Liver (tissue), 3 donors: ENCODE measurements at regions not wholly inside any gene's neighbourhood (a gene's known extent, or its start where the extent isn't known, plus 50 kb on each side); places are given as distances from the start of the nearest gene placed in this dataset.

ENCODE experiments used
- ATF3 ChIP-seq: IDR thresholded peaks from 2 replicates; pipeline ENCODE4 v1.6.1; 2016; ENCODE audit warnings: antibody characterized with exemption
- EGR1 ChIP-seq, 2 donors: IDR thresholded peaks; 2 replicates each; pipeline ENCODE4 v1.6.1; 2016 to 2018; ENCODE audit warnings: antibody characterized with exemption in 2 of 2, low read depth in 2 of 2
- FOXA2 ChIP-seq: IDR thresholded peaks from 2 replicates; pipeline ENCODE4 v1.6.1; 2016; ENCODE audit warnings: antibody characterized with exemption
- MAX ChIP-seq: IDR thresholded peaks from 2 replicates; pipeline ENCODE4 v1.6.1; 2016; ENCODE audit warnings: antibody characterized with exemption
- NR2F2 ChIP-seq: IDR thresholded peaks from 2 replicates; pipeline ENCODE4 v1.6.1; 2016; ENCODE audit warnings: antibody characterized with exemption
- RAD21 ChIP-seq, 2 donors: IDR thresholded peaks; 2 replicates each; pipeline ENCODE4 v1.6.1; 2016; ENCODE audit warnings: antibody characterized with exemption in 2 of 2, mild to moderate bottlenecking in 2 of 2
- REST ChIP-seq: IDR thresholded peaks from 2 replicates; pipeline ENCODE4 v1.6.1; 2016; ENCODE audit warnings: antibody characterized with exemption, mild to moderate bottlenecking
- RXRA ChIP-seq, 2 donors: IDR thresholded peaks; 2 replicates each; pipeline ENCODE4 v1.6.1; 2017 to 2018; ENCODE audit warnings: antibody characterized with exemption in 2 of 2, mild to moderate bottlenecking in 1 of 2
- SP1 ChIP-seq: IDR thresholded peaks from 2 replicates; pipeline ENCODE4 v1.6.1; 2018; ENCODE audit warnings: antibody characterized with exemption, mild to moderate bottlenecking
- TAF1 ChIP-seq: conservative IDR thresholded peaks from 2 replicates; pipeline ENCODE4 v1.6.1; 2016; ENCODE audit warnings: antibody characterized with exemption, mild to moderate bottlenecking
- YY1 ChIP-seq: IDR thresholded peaks from 2 replicates; pipeline ENCODE4 v1.6.1; 2016; ENCODE audit warnings: antibody characterized with exemption, mild to moderate bottlenecking
- ZBTB33 ChIP-seq: IDR thresholded peaks from 2 replicates; pipeline ENCODE4 v1.6.1; 2016; ENCODE audit warnings: antibody characterized with exemption
- TF ChIP-seq, protein P1 (sequence below): fragments of 150-350 bp; IDR thresholded peaks from 2 replicates; pipeline ENCODE4 v1.5.1; 2017; ENCODE audit warnings: improper control_type of control experiment, low read depth, low read length; ENCODE audit not compliant: missing input control
- donor health status: healthy.
- donor health status: healthy.

DNA sequence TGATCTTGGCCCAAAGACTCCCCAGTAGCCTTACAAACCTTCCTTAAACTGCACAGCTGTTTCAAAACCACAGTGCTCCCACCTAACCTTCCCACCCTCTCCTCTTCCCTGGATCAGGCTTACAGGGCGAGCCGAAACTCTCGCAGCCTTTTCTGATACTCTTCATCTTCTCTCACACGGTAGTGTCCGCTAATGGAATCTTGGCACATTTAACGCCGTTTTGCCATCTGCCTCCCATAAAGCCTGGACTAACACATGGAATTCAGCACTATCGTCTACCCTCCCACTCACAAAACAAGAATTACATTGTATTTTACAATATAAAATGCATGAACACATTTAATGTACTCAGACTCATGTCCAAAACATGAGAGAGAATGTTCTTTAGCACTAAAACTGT is 135.9 kb downstream of the RAP2A start:
- TF ChIP-seq, protein P1, sequence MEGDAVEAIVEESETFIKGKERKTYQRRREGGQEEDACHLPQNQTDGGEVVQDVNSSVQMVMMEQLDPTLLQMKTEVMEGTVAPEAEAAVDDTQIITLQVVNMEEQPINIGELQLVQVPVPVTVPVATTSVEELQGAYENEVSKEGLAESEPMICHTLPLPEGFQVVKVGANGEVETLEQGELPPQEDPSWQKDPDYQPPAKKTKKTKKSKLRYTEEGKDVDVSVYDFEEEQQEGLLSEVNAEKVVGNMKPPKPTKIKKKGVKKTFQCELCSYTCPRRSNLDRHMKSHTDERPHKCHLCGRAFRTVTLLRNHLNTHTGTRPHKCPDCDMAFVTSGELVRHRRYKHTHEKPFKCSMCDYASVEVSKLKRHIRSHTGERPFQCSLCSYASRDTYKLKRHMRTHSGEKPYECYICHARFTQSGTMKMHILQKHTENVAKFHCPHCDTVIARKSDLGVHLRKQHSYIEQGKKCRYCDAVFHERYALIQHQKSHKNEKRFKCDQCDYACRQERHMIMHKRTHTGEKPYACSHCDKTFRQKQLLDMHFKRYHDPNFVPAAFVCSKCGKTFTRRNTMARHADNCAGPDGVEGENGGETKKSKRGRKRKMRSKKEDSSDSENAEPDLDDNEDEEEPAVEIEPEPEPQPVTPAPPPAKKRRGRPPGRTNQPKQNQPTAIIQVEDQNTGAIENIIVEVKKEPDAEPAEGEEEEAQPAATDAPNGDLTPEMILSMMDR, result no peak
- no peak for TF ChIP-seq ATF3
- no peak for TF ChIP-seq RXRA (IDR thresholded peaks at IDR 0.05)
- no peak for TF ChIP-seq REST
- no peak for TF ChIP-seq SP1
- TF ChIP-seq TAF1, result no peak
- no peak for TF ChIP-seq YY1
- TF ChIP-seq FOXA2, result no peak
- TF ChIP-seq EGR1 (IDR thresholded peaks at IDR 0.05; ENCODE audit: low read depth in 2 of 2), result no peak
- no peak for TF ChIP-seq NR2F2
- TF ChIP-seq RAD21 (IDR thresholded peaks at IDR 0.05), result no peak
- TF ChIP-seq ZBTB33, result no peak
- no peak for TF ChIP-seq MAX
